Stomach (tissue), 8 donors: ENCODE measurements at regions not wholly inside any gene's neighbourhood (a gene's known extent, or its start where the extent isn't known, plus 50 kb on each side); places are given as distances from the start of the nearest gene placed in this dataset.

Experiments used
- DNase-seq, 2 donors: peaks; one replicate each; pipeline versions ENCODE4 v3.0.0 to v3.0.0-alpha.2; 2013 to 2019
- H3K27ac ChIP-seq, 5 donors: fragments of 200-600 bp in 4 of 5; sonication (generic) in 4 of 5; one replicate each; pipeline ENCODE4 v1.5.1; 2013 to 2019; ENCODE audit warnings: mild to moderate bottlenecking in 1 of 5, moderate library complexity in 1 of 5
- H3K27me3 ChIP-seq, 3 donors: fragments of 200-600 bp; sonication (generic); one replicate each; pipeline ENCODE4 v1.5.1; 2017 to 2019; ENCODE audit warnings: mixed run types in 1 of 3
- H3K36me3 ChIP-seq, 4 donors: fragments of 200-600 bp; sonication (generic); 1 replicate in 3 of 4; 2 replicates in 1 of 4; pipeline ENCODE4 v1.5.1; 2016 to 2019
- H3K4me1 ChIP-seq, 4 donors: fragments of 200-600 bp; sonication (generic); one replicate each; pipeline ENCODE4 v1.5.1; 2016 to 2019
- H3K4me3 ChIP-seq, 4 donors: fragments of 200-600 bp; sonication (generic) in 3 of 4; one replicate each; pipeline ENCODE4 v1.5.1; 2016 to 2019; ENCODE audit warnings: mild to moderate bottlenecking in 1 of 4
- H3K9me3 ChIP-seq, 4 donors: fragments of 200-600 bp; sonication (generic); one replicate each; pipeline ENCODE4 v1.5.1; 2016 to 2019
- EP300 ChIP-seq: sonication (generic); formaldehyde crosslinking; IDR thresholded peaks from one replicate; pipeline ENCODE4 v1.6.1; 2017; ENCODE audit warnings: antibody characterized with exemption
- POLR2A ChIP-seq, 4 donors: fragments of 450-650 bp; IDR thresholded peaks; one replicate each; pipeline ENCODE4 v1.6.1; 2016; ENCODE audit warnings: antibody characterized with exemption in 4 of 4, control low read depth in 2 of 4, mild to moderate bottlenecking in 1 of 4, moderate library complexity in 1 of 4
- POLR2AphosphoS5 ChIP-seq, 3 donors: sonication (generic); formaldehyde crosslinking; IDR thresholded peaks; one replicate each; pipeline ENCODE4 v1.6.1; 2016; ENCODE audit warnings: antibody characterized with exemption in 3 of 3
- WGBS, 5 donors: extraction: QIAGEN DNeasy Blood & Tissue Kit in 3 of 5; methylation state at CpG; one replicate each; pipeline versions ENCODE4 v1.1.5 to v1.1.7; 2013 to 2018; 5-methylcytosine and 5-hydroxymethylcytosine counted together
- intact Hi-C: fragments of 100-400 bp; cut with DNase I; formaldehyde crosslinking; loops from one replicate; pipeline ENCODE4 v1.15.1; 2023; ENCODE audit warnings: low total_unique reads
- TF ChIP-seq, protein P1 (sequence below), 7 experiments: fragments of 450-650 bp in 4 of 7; fragments of 200-600 bp in 3 of 7; sonication (generic) in 3 of 7; IDR thresholded peaks; one replicate each; pipeline ENCODE4 v1.5.1; 2016 to 2019; ENCODE audit warnings: antibody characterized with exemption in 7 of 7, control low read depth in 2 of 7, mild to moderate bottlenecking in 1 of 7
- donor health status: healthy with polysubstance abuse.
- donor health status: Bipolar disorder and iron deficiency.
- donor health status: healthy.

DNA sequence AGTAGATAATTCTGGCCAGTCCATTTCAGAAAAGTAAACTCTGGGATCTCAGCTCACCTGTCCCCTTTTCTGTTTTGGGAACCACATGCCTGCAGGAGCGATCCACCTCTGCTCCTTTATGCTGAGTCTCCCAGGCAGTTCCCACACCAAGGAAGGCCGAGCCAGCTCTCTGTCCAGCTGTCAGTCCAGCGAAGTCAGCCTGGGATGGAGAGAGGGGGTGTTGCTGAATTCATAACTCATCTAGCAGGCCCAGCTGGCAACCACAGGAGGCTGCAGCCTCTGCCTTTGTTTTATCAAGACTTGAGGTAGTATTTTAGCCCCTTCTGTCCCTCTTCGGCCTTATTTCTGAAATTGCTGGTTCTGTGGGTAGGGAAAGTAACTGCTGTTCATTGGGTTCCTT is 209.9 kb downstream of the ARL4C start:
- DNase-seq, result no peak
- 86 to 97% (median 93%) methylated on average over 4 of the region's 4 CpGs for WGBS, 5 donors
- intact Hi-C loops, result loop anchor here (10.0 kb wide), 1 partner anchor 218 kb away; no protein-coding TSS in a partner anchor

DNA sequence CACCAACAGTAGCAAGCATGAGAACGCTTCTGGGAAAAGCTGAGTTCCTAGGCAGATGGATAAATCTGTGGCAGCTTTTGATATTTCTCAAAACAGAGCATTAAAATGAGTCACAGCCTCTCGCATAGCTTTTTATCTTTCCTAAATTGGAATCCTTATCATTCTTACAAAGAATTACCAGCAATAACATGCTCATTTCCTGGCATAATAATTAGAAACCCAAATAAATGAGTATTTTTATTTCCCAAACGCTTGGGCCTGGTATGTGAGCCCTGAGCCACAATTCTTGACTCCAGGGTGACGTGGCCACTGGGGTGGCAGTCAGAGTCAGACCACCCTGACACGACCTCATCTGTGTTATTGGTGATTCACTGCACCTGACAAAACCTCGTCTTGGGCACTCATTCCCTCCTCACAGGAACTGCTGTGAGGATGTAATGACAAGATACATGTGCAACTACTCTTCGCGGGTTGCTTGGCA is 210.7 kb downstream of the ARL4C start:
- no peak for DNase-seq
- no peaks in the 10 kb centered on the region for H3K36me3 ChIP-seq
- H3K4me3 ChIP-seq, result no peak overlapping the region
- no peak overlapping the region for H3K27ac ChIP-seq
- WGBS, 5 donors, result 74 to 80% (median 79%) methylated on average over 8 of the region's 8 CpGs
- H3K27me3 ChIP-seq, result no peaks in the 10 kb centered on the region
- H3K4me1 ChIP-seq, result peaks cover 0 to 15% (median 1%) of the 10 kb centered on the region in 4 donors
- TF ChIP-seq POLR2AphosphoS5 (IDR thresholded peaks at IDR 0.05) (no peak), POLR2A (IDR thresholded peaks at IDR 0.05) (no peak), EP300 (no peak)
- TF ChIP-seq, protein P1, sequence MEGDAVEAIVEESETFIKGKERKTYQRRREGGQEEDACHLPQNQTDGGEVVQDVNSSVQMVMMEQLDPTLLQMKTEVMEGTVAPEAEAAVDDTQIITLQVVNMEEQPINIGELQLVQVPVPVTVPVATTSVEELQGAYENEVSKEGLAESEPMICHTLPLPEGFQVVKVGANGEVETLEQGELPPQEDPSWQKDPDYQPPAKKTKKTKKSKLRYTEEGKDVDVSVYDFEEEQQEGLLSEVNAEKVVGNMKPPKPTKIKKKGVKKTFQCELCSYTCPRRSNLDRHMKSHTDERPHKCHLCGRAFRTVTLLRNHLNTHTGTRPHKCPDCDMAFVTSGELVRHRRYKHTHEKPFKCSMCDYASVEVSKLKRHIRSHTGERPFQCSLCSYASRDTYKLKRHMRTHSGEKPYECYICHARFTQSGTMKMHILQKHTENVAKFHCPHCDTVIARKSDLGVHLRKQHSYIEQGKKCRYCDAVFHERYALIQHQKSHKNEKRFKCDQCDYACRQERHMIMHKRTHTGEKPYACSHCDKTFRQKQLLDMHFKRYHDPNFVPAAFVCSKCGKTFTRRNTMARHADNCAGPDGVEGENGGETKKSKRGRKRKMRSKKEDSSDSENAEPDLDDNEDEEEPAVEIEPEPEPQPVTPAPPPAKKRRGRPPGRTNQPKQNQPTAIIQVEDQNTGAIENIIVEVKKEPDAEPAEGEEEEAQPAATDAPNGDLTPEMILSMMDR (IDR thresholded peaks at IDR 0.05), result no peak
- no peaks in the 10 kb centered on the region for H3K9me3 ChIP-seq
- intact Hi-C loops, result loop anchor here (10.0 kb wide), 1 partner anchor 219 kb away; no protein-coding TSS in a partner anchor

More for the DNA sequence above, 209.9 kb downstream of the ARL4C start:
- H3K36me3 ChIP-seq, result no peaks in the 10 kb centered on the region
- no peak overlapping the region for H3K27ac ChIP-seq
- TF ChIP-seq POLR2A (IDR thresholded peaks at IDR 0.05) (no peak), EP300 (no peak), POLR2AphosphoS5 (IDR thresholded peaks at IDR 0.05) (no peak)
- TF ChIP-seq, protein P1 (IDR thresholded peaks at IDR 0.05), result no peak
- H3K27me3 ChIP-seq, result no peaks in the 10 kb centered on the region
- H3K4me1 ChIP-seq, result peaks cover 0 to 22% (median 5%) of the 10 kb centered on the region in 4 donors
- H3K4me3 ChIP-seq, result no peak overlapping the region
- H3K9me3 ChIP-seq, result no peaks in the 10 kb centered on the region

DNA sequence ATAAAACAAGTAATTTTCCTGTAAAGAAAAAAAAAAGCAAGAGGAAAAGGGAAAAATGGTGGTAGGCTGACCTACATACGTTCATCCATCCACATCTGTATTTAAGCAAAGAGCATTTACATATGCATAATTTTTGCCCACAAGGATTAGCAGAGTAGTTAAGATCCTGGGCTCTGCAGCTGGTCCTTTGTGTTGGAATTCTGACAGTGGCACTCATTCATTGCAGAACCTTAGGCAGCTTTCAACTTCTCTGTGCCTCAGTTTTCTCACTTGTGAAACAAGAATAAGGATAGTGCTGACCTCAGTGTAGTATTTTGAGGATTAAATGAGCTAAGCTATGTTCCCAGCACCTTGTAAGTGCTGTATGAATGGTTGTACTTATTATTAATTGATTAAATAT is 211.3 kb downstream of the ARL4C start:
- TF ChIP-seq, protein P1 (IDR thresholded peaks at IDR 0.05), result no peak
- TF ChIP-seq EP300, result no peak
- TF ChIP-seq POLR2A (IDR thresholded peaks at IDR 0.05), result no peak
- no peak for TF ChIP-seq POLR2AphosphoS5 (IDR thresholded peaks at IDR 0.05)
- no peak overlapping the region for H3K27ac ChIP-seq
- no peaks in the 10 kb centered on the region for H3K36me3 ChIP-seq
- WGBS, 5 donors, result 83 to 97% (median 89%) methylated on average over 1 of the region's 1 CpG
- H3K4me1 ChIP-seq, result peaks cover 0 to 15% (median 1%) of the 10 kb centered on the region in 4 donors
- intact Hi-C loops, result loop anchor here (10.0 kb wide), 1 partner anchor 219 kb away; no protein-coding TSS in a partner anchor
- no peak for DNase-seq
- H3K27me3 ChIP-seq, result no peaks in the 10 kb centered on the region
- no peak overlapping the region for H3K4me3 ChIP-seq
- no peaks in the 10 kb centered on the region for H3K9me3 ChIP-seq

DNA sequence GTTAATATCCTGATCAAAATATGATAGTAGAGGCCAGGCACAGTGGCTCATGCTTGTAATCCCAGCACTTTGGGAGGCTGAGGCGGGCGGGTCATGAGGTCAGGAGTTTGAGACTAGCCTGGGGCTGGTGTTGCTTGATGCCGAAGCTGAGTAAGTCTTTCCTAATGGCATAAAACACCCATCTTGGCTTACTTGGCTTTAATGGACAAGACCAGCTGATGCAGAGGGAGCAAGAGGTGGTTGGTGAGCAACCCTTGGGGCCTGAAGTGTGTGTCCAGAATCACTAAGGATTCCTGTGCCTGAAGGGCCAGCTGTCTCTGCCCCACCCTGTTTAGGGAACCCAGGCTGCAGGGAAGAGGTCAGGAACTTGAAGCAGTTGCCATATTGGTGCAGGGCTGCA is 217.2 kb downstream of the ARL4C start:
- WGBS, 5 donors, result 67 to 99% (median 81%) methylated on average over 3 of the region's 3 CpGs
- no peak for DNase-seq
- Histone ChIP-seq H3K4me3 (no peak overlapping the region), H3K9me3 (no peaks in the 10 kb centered on the region), H3K27me3 (no peaks in the 10 kb centered on the region), H3K36me3 (no peaks in the 10 kb centered on the region), H3K27ac (no peak overlapping the region), H3K4me1 (no peaks in the 10 kb centered on the region)
- intact Hi-C loops, result loop anchor here (10.0 kb wide), 1 partner anchor 225 kb away; no protein-coding TSS in a partner anchor
- TF ChIP-seq POLR2A (IDR thresholded peaks at IDR 0.05) (no peak), POLR2AphosphoS5 (IDR thresholded peaks at IDR 0.05) (no peak), EP300 (no peak)
- TF ChIP-seq, protein P1 (IDR thresholded peaks at IDR 0.05), result no peak
